NCI-H2171 (cell line): ENCODE measurements at regions not wholly inside any gene's neighbourhood (a gene's known extent, or its start where the extent isn't known, plus 50 kb on each side); places are given as distances from the start of the nearest gene placed in this dataset.

Experiments
- DNase-seq: peaks from one replicate; lab custom pipeline; 2025; lab: John Stamatoyannopoulos, UW

DNA sequence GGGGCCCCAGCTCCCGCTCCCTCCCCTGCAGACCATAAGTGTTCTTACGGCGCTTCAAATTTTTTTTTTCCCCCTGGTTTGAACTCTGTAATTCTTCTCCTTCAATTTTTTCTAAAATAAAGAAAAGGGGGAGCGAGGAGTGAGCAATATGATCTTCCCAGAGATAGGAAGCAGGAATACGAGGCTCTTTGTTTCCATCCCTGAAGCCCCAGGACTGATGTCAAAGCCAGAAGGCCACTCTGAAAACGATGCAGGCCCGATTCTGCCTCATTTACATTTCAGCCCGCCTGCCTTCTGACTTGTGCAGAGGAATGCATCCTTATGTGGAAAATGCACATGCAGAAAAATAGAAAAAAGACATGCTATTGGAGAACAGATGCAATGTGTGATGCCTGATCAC lies 401.5 kb upstream of the MKI67 start:
- peak; percentile 21 for DNase-seq

DNA sequence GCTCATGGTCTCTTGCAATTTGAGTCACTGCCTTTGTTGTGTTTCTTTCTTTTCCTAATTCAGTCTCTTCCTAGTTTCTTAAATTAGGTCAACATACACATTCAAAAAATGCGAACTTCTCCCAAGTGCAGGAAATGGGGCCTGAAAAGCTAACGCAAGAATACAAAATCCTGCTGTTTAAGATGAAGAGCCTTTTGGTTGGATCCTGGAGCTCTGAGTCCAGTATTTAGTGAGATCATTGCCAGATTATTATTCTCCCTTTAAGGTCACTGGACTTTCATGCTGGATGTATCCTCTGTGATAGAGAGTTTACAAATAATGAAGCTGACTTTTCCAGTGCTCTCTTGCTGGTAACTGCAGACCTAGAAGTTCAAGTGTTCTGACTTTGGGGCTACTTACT lies 401.9 kb upstream of the MKI67 start:
- no peak for DNase-seq

DNA sequence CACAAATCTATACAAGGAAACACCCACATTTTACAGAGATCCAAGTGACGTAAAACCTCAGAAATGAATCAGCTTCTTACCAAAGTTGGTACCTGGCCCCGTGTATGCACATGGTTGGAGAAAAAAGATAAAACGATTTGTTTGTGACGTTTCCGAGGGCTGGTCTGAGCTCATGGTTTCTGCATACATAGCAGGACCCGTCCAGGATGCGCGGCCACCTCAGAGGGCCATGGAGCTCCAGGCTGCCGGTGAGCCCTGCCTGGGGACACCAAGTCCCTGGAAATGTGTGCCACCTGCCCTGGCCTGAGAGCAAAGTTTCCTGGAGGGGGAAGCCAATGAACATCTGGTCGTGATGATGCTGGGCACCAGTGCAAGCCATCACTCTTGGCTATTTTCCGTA lies 402.6 kb upstream of the MKI67 start:
- DNase-seq: no peak

DNA sequence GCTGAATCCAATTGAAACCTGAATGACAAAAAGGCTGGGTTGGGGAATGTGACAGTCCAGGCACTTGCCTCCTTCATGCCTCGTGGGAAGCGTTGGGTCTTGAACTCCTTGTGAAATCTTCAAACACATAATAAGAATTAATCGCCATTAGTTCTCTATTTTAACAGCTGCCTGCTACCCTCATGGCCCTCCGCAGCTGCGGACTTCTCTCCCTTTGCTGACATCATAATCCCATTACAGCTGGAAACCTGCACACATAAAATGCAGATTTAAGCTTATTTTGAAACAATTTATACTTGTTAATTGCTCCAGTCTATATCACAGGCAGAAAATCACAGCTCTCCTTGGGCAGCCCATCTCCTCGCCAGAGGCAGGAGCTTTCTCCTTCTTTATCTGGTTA lies 403.0 kb upstream of the MKI67 start:
- DNase-seq: no peak

DNA sequence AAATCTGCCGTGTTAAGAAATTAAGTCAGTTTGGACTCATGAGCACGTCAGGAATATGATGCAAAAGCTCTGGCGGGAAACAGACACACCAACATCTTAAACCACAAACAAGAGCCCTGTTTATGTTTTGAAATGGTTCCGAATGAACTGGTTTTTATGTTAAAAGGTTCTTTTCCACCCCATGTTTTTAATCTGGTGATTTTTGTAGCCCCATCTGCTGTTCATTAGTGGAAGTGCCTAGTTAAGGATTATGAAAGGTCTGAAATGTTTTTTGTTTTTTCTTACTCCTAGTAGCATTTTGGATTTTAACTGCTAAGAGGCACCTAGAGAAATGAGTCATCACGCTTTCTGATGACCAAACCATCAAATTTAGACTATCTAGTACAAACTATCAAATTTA lies 404.1 kb upstream of the MKI67 start:
- DNase-seq: peak; percentile 29

DNA sequence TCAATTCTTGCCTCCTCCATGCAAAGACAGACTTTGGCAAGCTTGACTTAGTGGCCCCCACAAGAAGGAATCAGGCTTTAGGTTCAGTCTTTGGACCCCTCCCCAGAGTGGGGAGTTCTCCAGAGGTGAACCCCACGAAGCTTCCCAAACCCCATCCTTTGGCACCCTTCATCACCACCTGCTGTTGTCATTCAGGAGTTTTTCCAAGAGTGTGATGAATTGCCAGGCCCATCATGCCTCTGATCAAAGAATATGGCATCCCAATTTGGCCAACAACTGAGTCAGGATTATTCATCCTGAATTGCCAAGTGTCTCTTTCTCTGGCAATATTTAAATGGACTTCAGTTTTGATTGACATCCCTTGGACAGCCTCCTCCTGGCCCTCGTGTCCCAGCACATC lies 404.7 kb upstream of the MKI67 start:
- DNase-seq: no peak

DNA sequence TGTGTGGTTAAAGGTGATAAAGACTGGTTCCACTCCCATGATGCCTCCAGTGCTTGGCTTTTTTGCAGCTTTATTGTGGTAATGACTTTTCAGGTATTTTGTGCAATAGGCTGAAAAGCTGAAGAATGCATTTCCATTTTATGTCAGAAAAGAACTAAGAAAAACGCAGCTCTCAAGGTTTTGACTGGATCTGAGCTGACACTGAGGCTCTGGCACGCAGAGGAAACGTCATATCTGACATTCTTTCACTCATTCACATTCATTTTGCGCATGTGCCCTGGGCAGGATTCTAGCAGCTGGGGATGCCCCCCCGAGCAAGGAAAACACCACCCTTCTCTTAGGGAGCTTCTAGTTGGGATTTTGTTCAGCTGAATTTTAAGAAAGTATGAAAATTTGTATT lies 408.5 kb upstream of the MKI67 start:
- DNase-seq: no peak

DNA sequence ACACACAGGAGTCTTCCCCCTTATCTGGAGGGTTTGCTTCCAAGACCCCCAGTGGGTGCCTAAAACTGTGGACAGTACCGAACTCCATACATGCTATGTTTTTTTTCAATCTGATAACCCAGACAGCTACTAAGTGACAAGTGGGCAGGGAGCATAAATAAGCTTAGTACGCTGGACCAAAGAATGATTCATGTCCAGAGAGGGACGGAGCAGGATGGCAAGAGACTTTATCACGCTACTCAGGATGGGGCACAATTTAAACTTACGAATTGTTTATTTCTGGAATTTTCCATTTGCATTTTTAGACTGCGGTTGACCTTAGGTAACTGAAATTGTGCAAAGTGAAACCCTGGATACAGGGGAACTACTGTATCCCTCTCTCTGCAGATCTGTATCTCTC lies 410.0 kb upstream of the MKI67 start:
- DNase-seq: no peak

DNA sequence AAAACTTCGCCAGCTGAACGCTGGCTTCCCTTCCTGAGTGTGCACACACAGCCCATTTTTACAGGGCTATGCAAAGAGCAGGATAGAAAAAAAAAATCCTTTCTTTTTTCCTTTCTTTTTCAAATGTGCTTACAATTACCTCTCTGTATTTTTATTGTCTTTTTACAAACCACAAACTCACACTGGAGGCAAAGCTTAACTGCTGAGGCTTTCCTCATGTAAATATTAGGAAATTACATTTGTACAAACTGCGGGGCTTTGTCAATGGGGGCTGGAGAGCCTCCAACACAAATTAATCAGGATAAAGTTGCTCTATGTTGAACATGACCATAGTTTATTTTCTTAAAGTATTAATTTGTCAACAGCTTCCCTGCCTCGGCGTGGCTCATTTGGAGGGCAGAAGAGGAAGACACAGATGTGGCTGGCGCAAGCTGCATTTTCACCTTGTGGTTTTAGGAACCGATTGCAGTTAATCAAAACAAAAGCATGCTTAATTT lies 411.7 kb upstream of the MKI67 start:
- DNase-seq: no peak

DNA sequence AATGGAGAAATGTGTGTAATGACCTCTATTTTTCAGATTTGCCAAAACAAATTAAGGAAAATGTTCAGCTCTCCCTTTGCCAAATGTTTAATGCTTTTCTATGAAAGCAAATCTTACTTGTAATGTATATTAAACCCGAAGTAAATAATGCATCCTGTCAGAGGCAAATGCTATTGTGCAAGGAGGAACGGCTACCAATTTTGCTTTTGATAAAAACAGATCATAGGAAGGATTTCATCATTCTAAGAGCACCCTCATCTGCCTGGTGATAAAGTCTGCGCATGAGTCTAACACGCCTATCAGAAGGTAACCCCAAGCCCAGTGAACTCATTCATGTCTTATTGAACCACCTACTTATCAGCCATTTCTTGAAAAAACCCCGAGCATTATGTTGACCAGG lies 412.4 kb upstream of the MKI67 start:
- DNase-seq: no peak

DNA sequence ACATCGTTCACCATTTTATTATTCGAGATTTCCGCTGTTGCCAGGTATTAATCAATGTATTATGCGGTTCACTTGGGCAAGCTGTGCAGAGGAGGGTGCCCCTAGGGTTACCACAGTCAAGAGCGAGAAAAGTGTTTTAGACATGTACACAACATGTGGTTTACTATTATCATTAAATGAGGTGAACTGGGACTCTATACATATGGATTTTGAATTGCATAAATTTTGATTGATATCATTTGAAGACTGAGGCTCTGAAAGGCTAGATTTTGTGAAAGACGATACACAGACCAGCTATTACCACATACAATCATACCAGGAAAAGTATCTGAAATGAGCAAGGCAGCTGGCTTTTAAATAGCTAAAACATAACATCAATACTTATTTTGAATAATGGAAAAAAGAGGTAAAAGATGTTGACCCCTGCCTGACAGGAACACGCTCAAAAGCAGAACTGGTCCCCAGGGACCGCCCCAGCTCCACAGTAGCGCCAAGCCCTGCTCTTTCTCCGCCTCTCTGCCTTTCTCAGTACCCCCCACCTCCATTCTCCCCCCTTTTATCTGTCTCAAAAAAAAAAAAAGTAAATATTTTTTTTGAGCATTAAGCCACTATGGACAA lies 413.4 kb upstream of the MKI67 start:
- DNase-seq: peak; percentile 26

DNA sequence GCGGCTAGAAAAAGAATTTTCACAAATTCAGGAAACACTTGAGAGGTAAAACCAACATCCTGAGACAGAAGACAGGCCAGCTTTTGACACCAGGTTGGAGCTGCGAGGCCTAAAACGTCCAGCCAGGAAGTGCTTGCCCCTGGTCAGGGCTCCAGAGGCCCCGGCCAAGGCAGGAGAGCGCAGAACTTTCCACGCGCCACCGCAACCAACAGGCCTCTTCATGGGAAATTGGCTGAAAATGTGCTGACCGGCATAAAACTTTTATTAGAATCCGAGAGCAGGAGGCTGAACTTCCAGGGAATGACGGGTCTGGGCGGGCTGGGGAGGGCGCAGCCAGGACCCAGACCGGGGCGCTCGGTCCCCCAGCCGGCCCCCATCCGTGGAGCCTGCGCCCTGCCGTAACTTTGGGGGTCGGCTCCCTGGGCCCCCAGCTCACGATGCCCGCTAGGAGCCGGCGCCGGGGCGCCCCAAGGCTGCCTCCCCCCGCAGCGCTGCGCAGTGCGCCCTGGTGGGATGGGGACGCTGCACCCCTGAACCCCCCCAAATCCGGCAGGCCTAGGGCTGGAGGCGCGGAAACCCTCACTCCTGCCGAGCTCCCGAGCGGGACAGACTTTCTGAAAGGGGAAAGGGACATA lies 414.0 kb upstream of the MKI67 start:
- DNase-seq: no peak

DNA sequence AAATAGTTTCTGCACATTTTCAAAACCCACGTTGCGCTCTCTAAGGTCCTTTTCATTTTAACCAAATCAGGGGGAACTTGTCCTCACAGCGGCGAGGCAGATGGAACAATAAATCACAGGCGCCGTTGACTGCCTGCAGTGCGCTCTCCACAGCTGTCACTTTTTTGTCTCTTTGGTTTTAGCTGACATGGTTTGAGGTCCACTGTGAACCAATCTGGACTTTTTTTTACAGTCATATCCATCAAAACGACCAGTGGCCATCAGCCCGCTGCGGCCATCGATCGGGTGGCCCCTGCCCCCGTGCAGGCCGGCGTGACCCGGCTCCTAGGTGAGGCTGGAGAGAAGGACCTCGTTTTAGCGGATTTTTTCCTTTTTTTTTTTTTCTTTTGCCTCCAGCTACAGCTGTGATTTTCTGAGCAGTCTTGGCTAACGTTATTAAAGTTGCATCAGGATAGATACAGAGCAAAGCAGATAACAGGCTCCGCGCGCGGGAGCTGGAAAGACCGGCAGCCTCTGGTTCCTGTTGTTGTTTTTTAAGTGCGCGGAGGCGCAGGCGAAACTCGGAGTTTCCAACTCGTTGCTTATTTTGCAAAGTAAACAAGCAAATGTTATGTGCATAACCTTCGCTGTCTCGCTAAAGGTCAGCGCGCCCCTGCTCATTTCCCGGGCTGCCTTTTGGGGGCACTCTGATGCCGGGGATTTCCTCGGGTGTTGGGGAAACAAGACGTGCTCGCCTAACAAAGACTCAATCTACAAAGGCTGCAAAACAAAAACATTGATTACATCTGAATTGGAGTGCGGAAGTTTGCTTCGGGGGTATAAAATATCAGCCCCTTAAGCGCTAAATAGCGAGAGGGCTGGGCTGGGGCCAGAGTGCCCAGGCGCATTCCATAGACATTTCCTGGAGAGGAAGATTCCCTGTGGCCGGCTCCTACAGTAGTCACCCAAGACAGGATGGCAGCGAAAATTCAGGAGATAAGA lies 414.8 kb upstream of the MKI67 start:
- DNase-seq: peak; percentile 61

DNA sequence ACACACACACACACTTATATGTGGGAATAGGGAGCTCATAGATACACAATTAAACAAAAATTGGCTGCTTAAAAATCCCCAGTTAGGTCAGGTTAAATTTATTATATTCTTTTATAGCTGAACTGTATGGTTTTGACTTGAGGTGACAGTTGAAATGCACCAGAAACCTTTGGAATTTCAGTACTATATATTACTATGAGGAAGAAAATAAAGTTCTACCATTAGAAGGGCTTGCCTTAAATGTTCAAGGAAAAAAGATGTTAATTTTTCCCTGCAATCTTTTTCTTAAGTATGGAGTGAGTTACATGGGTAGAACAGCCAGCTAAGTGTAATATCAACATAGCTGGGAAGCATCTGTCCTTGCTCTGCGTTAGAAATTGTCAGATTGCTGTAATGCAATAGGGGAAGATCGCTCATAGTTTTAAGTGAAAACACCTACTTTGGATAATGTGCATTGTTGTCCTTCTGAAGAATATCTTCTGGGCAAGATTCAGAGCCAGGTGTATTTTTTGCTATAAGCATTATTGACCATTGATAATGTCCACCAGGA lies 415.8 kb upstream of the MKI67 start:
- no peak for DNase-seq

DNA sequence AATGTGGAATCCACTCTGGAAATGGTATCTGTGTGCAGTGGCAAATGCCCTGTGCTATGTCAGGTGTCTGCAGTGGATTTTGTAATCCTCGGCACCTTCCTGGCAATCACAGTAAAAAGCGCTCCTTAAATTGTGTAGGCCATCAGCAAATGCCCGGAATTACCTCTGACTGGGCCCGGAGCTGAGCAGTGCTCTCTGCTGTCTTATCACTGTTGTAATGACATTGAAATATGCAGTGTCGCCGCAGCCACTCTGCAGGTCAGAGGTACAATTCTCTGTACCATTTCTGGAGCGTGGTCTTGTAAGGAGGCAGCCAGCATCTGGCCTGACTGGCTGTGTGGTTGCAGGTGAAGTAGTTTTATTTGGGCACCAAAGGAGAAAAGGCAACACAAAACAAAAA lies 416.4 kb upstream of the MKI67 start:
- DNase-seq: no peak

DNA sequence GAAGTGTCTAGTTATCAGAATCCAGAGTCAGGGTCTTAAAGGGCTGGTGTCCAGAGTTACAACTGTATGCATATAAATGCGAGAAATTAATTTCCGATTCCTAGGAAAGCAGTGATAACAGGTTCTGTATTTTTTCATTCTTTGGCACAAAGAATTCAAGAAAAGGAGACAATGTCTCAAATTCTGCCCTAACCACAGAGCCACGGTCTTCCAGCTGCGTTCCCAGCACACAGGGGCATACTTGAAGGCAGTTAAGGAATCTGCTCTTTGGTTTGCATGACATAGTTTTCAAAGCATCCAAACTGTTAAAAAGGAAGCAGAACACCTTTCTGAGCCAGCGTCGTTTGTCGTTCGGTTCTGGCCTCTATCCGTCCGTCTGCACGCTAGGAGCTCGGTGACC lies 416.9 kb upstream of the MKI67 start:
- DNase-seq: no peak

DNA sequence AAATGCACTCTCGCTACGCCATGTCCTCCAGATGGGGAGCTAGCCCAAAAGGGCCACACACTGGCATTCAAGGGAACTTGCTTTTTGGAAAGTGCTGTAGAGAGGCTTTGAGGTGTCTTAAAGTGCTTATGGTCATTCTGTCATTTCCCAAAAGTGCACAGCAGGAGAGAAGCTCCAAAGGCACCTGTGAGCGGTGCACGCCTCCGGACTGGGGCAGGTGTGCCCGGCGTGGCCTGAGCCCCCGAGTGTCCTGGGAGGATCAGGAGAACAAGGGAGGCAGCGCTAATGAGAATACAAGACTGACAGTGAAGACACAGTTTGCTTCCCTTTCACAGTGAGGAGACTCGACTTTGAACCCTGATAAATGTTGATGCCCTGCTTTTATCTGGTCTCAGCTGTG lies 419.0 kb upstream of the MKI67 start:
- DNase-seq: no peak

DNA sequence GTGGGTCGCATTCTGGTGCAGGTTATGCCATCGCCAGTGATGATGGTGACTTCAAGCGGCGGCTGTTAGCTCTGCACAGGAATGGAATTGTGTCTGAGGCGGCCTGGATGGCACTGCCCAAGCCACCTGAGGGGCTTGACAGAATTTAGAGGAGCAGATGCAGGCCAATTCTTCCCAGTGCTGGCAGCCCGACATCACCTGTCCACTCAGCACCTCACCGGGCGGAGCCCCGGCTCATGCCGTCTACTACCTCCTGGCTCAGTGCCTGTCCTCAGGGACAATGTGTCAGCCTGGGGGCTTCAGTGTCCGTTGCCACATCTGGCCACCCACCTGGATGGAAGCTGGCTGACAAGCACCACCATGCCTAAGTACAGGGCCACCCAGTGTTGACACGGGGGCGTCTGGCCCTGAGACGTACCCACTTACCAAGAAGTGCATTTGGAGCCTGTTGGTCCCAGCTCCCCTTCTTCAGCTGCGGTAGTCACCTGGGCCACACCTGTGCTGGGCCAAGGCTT lies 420.5 kb upstream of the MKI67 start:
- DNase-seq: no peak

DNA sequence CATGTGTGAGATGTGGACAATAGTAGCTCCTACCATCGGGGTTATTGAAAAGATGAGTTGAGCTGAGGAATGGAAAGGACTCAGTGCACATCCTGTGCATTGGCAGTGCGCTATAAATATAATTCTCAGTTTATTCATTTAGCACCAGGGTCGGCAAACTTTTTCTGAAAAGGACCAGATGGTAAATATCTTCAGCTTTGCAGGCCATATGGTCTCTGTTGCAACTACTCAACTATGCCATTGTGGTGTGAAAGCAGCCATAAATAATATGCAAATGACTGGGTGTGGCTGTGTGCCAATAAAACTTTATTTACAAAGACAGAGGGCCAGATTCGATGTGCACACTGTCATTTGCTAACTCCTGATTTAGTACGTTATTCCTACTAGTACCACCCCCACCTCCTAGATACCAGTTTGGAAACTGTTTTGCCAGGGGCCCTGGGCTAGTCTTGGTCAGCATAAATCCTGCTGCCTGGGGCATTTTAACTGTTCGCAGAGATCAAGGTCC lies 422.9 kb upstream of the MKI67 start:
- peak; percentile 64 for DNase-seq

DNA sequence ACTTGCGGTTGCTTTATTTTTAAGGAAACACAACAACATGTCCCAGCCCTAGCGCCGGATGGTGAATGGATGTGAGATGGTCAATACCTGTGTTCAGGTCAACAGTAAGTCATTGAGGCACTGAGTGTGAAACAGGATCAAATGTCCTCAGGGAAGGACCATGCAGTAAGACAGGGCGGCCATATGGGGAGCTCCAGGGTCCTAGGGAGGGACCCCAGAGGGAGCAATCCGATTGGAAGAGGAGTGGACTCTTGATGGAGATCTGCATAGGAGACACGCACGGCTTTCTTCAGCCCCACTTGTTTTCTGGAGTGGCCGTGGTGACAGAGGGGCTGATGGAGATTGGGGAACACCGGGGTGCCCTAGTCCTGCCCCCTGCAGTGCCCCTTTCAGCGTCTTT lies 423.8 kb upstream of the MKI67 start:
- DNase-seq: no peak

DNA sequence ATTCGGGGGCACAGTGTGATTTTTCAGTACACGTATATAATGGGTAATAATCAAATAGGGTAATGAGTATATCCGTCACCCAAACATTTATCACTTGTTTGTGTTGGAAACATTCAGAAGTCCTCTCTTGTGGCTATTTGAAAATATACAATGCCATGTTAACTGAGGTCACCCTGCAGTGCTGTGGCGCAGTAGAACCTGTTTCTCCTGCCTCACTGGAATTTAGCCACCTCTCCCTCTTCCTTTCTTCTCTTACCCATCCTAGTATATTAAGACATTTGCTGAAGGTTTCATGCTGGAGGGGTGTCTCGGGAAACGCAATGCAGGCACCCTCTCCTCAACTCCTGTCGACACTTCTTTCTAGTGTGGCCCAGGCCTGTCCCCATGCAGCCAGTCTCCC lies 425.3 kb upstream of the MKI67 start:
- no peak for DNase-seq

DNA sequence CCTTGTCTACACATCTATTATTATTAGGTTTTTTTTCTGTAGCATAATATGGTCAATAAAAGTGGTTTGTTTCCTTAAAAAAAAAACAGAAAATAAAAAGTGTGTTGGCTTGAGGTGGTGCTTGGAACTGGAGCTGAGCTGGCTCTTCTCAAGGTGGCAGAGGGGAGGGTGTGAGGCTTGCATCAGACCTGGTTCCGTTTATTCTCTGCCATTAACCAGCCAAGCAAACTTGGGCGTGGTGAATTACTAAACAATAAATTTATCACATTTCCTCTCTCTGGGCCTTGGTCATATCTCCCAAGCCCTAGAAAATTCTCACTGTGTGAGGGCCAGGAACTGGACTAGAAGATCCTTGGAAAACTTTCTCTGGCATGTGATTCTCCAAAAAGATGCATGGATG lies 427.5 kb upstream of the MKI67 start:
- no peak for DNase-seq
